IPS-15b (cell line): ENCODE measurements at regions not wholly inside any gene's neighbourhood (a gene's known extent, or its start where the extent isn't known, plus 50 kb on each side); places are given as distances from the start of the nearest gene placed in this dataset.
"Not testable (repeated sequence)": the region's sequence is repeated elsewhere in the genome, so short reads cannot be mapped to it uniquely, and the experiment has no call there.

Source experiments
- H3K27me3 ChIP-seq: one replicate; pipeline ENCODE4 v1.6.1; 2013; ENCODE audit warnings: low read length; ENCODE audit not compliant: control insufficient read depth, insufficient read depth
- H3K36me3 ChIP-seq: one replicate; pipeline ENCODE4 v1.6.1; 2013; ENCODE audit warnings: low read length; ENCODE audit not compliant: control insufficient read depth, insufficient read depth
- H3K4me1 ChIP-seq: one replicate; pipeline ENCODE4 v1.6.1; 2013; ENCODE audit warnings: mild to moderate bottlenecking, low read length; ENCODE audit not compliant: control insufficient read depth, insufficient read depth
- H3K4me3 ChIP-seq: one replicate; pipeline ENCODE4 v1.5.1; 2013; ENCODE audit warnings: low read depth, low read length
- H3K9ac ChIP-seq: one replicate; pipeline ENCODE4 v1.6.1; 2013; ENCODE audit warnings: low read depth, mild to moderate bottlenecking, low read length
- H3K9me3 ChIP-seq: one replicate; pipeline ENCODE4 v1.6.1; 2013; ENCODE audit warnings: mild to moderate bottlenecking, low read length; ENCODE audit not compliant: control insufficient read depth, insufficient read depth

GRCh38 chr22:25410849-25411248 is 153.6 kb upstream of the GRK3 start:
- no peak overlapping the region for H3K9ac ChIP-seq
- H3K9me3 ChIP-seq: peaks cover 5% of the 10 kb centered on the region
- no peaks in the 10 kb centered on the region for H3K36me3 ChIP-seq
- H3K4me3 ChIP-seq: no peak overlapping the region
- peaks cover 3% of the 10 kb centered on the region for H3K4me1 ChIP-seq
- peaks cover 4% of the 10 kb centered on the region for H3K27me3 ChIP-seq

DNA sequence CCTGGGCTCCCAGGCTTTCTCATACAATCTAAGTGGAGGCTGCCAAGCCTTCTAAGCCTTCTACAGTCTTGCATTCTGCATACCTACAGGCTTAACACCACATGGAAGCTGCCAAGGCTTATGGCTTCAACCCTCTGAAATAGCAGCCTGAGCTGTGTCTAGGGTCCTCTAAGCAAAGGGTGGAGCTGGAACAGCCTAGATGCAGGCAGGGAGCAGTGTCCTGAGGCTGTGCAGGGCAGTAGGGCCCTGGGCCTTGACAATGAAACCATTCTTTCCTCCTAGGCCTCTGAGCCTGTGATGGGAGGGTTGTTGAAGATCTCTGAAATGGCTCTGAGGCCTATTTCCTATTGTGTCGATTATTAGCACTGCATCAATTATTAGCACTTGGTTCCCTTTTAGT is 150.9 kb upstream of the GRK3 start:
- Histone ChIP-seq H3K4me1 (no peaks in the 10 kb centered on the region), H3K27me3 (peaks cover 3% of the 10 kb centered on the region), H3K9ac (no peak overlapping the region), H3K36me3 (no peaks in the 10 kb centered on the region), H3K4me3 (no peak overlapping the region), H3K9me3 (peaks cover 5% of the 10 kb centered on the region)

GRCh38 chr22:25415731-25416130 is 148.7 kb upstream of the GRK3 start:
- H3K4me1 ChIP-seq, H3K9me3 ChIP-seq: not testable (repeated sequence)
- peaks cover 20% of the 10 kb centered on the region for H3K27me3 ChIP-seq

GRCh38 chr22:25417826-25418225 is 146.6 kb upstream of the GRK3 start:
- H3K36me3 ChIP-seq: not testable (repeated sequence)

More at GRCh38 chr22:25415731-25416130, 148.7 kb upstream of the GRK3 start:
- H3K36me3 ChIP-seq, H3K4me3 ChIP-seq, H3K9ac ChIP-seq: not testable (repeated sequence)

DNA sequence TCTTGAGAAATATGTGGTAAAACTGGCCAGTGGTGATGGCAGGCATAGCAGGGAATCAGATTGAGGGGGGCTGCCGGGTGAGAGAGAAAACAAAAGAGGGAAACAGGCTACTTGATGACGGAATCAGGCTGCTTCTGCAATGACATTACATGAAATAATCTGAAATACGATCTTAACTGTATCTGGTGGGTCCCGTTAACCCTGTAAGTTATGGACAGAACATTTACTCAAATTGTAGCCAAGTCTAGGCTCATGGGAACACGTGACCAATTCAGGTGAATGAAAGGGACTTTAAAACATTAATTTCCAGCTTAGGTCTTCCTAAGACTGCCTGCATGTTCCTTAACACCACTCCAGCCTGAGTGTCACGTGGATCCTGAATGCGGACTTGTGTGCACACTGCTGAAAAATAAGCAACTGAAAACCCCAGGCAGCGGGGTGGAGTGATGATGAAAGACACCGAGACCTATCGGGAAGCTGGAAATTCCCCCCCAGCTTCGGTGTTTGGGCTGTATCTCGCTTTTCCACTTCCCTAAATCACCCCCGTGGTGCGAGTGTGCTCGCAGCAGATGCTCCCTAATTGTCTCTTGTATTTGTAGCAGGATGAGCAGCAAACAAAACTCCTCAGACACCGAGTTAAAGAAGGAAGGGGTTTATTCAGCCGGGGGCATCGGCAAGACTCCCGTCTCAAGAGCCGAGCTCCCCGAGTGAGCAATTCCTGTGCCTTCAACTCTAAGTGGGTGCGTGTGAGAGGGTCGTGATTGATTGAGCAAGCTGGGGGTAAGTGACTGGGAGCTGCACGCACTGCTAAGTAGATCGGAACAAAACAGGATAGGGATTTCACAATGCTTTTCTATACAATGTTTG is 145.0 kb upstream of the GRK3 start:
- Histone ChIP-seq H3K9me3 (no peaks in the 10 kb centered on the region), H3K4me1 (peaks cover 9% of the 10 kb centered on the region), H3K36me3 (no peaks in the 10 kb centered on the region), H3K9ac (no peak overlapping the region), H3K4me3 (peak overlapping the region; percentile 18), H3K27me3 (peaks cover 44% of the 10 kb centered on the region)

More at GRCh38 chr22:25417826-25418225, 146.6 kb upstream of the GRK3 start:
- H3K4me1 ChIP-seq, H3K4me3 ChIP-seq, H3K9me3 ChIP-seq, H3K9ac ChIP-seq: not testable (repeated sequence)
- H3K27me3 ChIP-seq: peaks cover 40% of the 10 kb centered on the region

DNA sequence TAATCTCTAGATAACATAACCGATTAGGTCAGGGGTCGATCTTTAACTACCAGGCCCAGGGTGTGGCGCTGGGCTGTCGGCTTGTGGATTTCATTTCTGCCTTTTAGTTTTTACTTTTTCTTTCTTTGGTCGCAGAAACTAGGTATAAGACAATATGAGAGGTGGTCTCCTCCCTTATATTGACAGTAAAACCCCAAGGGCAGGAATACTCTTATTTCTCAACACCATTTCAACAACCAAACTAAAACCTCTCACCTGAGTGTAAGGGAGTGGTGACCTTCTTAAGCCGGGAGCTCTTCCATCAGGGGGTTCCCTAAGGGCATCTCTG is 144.4 kb upstream of the GRK3 start:
- Histone ChIP-seq H3K4me3 (peak overlapping the region; percentile 63), H3K27me3 (peaks cover 44% of the 10 kb centered on the region)
- H3K9me3 ChIP-seq, H3K4me1 ChIP-seq, H3K36me3 ChIP-seq, H3K9ac ChIP-seq: not testable (repeated sequence)

DNA sequence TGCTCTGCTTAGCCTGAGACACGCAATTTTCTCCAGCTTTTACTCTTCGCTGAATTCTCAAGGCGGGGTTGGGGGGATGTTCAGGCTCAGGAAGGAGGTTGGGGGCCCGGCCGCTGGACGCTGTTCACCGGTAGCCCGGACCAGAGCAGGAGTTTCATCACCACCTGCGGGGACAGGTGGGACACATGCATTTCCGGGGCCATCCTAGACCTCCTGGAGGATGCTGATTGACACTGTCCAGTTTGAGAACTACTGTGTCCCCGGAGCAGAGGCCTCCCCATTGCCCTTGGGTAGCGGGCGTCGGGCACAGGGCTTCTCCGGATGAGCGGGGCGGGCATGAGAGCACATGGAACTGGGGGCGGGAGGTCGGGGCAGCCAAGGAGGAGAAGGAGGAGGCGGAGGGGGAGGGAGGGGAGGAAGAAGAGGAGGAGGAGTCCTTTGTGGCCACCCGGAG is 144.0 kb upstream of the GRK3 start:
- no peaks in the 10 kb centered on the region for H3K36me3 ChIP-seq
- H3K9me3 ChIP-seq: no peaks in the 10 kb centered on the region
- peak overlapping the region; percentile 63 for H3K4me3 ChIP-seq
- peaks cover 9% of the 10 kb centered on the region for H3K4me1 ChIP-seq
- no peak overlapping the region for H3K9ac ChIP-seq
- H3K27me3 ChIP-seq: peaks cover 44% of the 10 kb centered on the region

GRCh38 chr22:25420925-25421904 is 143.3 kb upstream of the GRK3 start:
- Histone ChIP-seq H3K27me3 (peaks cover 44% of the 10 kb centered on the region), H3K36me3 (no peaks in the 10 kb centered on the region), H3K4me3 (peak overlapping the region; percentile 63), H3K4me1 (peaks cover 9% of the 10 kb centered on the region), H3K9ac (no peak overlapping the region), H3K9me3 (no peaks in the 10 kb centered on the region)

DNA sequence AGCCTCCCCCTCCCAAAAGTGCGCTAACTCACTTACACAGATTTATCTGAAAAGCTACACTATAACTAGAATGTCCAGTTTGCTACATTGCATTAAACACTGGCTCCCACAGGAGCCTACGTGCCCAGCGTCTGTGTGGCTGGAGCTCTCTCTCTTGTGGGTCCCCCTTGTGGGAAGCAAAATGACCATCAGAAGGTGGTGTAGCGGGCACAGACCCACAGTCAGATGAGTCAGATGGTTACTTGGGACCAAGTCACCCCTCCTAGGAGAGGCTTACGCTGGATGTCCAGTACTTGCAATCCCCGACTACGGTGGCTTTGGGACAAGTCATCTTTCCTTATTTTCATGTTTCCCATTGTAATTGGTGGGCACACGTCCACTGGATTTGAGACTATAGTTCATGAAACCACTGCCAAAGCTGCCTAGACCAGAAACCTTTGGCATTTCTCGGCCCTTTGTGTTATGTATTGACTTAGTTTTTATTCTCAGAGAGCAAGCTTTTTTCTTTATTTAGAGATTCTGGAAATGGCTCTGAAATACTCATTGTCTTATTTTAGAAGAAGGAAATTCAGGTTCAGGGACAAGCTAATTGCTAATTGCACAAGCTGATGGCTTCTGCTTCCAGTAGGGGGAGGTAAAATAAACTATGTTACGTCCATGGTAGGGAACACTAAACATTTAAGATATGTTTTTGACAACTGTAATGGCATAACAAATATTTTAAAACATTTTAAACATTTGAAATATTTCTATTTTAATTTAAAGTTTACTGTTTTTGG is 137.8 kb upstream of the GRK3 start:
- H3K9ac ChIP-seq, H3K36me3 ChIP-seq, H3K4me3 ChIP-seq, H3K4me1 ChIP-seq, H3K9me3 ChIP-seq: not testable (repeated sequence)
- peaks cover 15% of the 10 kb centered on the region for H3K27me3 ChIP-seq

GRCh38 chr22:25431637-25432342 is 132.7 kb upstream of the GRK3 start:
- H3K4me1 ChIP-seq, H3K4me3 ChIP-seq, H3K36me3 ChIP-seq, H3K27me3 ChIP-seq, H3K9ac ChIP-seq, H3K9me3 ChIP-seq: not testable (repeated sequence)
